IPS-18a (cell line): ENCODE measurements at regions not wholly inside any gene's neighbourhood (a gene's known extent, or its start where the extent isn't known, plus 50 kb on each side); places are given as distances from the start of the nearest gene placed in this dataset.

Experiments
- H3K27ac ChIP-seq: one replicate; pipeline ENCODE4 v1.5.1; 2013; ENCODE audit warnings: low read length
- H3K27me3 ChIP-seq: one replicate; pipeline ENCODE4 v1.6.1; 2013; ENCODE audit warnings: mild to moderate bottlenecking, low read length; ENCODE audit not compliant: control insufficient read depth, insufficient read depth
- H3K36me3 ChIP-seq: one replicate; pipeline ENCODE4 v1.6.1; 2013; ENCODE audit warnings: low read depth, low read length; ENCODE audit not compliant: control insufficient read depth
- H3K4me1 ChIP-seq: one replicate; pipeline ENCODE4 v1.6.1; 2013; ENCODE audit warnings: low read depth, low read length; ENCODE audit not compliant: control insufficient read depth
- H3K4me3 ChIP-seq: one replicate; pipeline ENCODE4 v1.5.1; 2013; ENCODE audit warnings: low read length
- H3K9ac ChIP-seq: one replicate; pipeline ENCODE4 v1.6.1; 2013; ENCODE audit warnings: mild to moderate bottlenecking, low read length, moderate library complexity
- H3K9me3 ChIP-seq: one replicate; pipeline ENCODE4 v1.6.1; 2013; ENCODE audit warnings: low read depth, low read length; ENCODE audit not compliant: control insufficient read depth

DNA sequence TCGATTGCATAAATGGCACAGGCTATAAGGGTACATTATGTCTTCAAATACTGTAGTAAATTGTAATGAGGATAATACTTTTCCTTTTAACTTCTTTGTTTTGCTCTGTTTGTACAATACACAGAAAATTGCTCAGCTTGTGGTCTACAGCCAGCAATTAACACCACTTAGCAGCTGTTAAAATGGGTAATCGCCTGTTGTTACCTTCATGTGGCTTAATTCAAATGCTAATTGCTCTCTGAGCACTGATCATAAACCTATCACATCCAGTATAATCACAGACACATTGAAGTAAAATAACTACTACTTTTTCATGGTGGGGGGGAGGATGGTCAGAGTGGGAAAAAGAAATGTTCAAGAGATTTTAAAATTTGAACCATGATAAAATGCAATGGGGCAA, 1164.1 kb upstream of the CNTN5 start:
- Histone ChIP-seq H3K4me3 (peak overlapping the region; percentile 43), H3K9me3 (no peaks in the 10 kb centered on the region)

DNA sequence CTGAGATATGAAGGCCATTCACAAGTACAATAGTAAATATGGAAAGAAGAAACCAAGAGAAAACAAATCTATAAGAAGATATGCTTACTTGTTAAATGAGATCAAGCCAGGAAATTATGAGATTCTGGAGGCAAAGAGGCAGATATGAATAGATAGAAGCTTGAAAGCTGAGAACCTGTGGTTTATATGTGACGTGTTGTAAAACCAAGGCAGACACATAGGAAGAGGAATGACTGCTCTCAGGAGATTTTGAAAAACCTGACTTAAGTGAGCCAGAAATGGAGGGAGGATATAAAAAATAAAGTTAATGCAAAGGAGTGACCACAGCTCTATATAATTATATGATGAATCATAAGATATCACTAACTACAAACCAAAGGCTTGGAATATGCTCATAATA, 1160.5 kb upstream of the CNTN5 start:
- Histone ChIP-seq H3K9ac (no peak overlapping the region), H3K27me3 (peaks cover 15% of the 10 kb centered on the region), H3K4me3 (no peak overlapping the region), H3K36me3 (no peaks in the 10 kb centered on the region), H3K4me1 (peaks cover 26% of the 10 kb centered on the region), H3K9me3 (no peaks in the 10 kb centered on the region), H3K27ac (no peak overlapping the region)

More for the DNA sequence above, 1164.1 kb upstream of the CNTN5 start:
- H3K9ac ChIP-seq, result no peak overlapping the region
- H3K4me1 ChIP-seq, result peaks cover 41% of the 10 kb centered on the region
- H3K27ac ChIP-seq, result no peak overlapping the region
- no peaks in the 10 kb centered on the region for H3K36me3 ChIP-seq
- H3K27me3 ChIP-seq, result peaks cover 19% of the 10 kb centered on the region

DNA sequence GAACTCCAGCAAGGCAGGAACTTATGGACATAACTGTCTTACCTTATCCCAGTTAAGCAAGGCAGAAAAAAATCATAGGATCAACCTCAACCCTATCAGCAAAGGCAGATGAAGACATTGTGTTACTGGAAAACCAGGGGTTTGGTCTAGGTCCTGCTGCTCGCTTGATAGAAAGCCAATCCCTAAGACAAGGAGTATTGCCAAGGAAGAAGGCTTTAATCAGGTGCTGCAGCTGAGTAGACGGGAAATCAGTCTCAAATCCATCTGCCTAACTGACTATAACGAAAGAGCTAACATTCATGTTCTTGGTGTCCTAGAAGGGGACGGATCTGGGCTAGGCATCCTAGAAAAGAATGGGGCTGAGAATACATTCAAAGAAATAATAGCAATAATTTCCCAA, 1158.7 kb upstream of the CNTN5 start:
- Histone ChIP-seq H3K4me3 (no peak overlapping the region), H3K27ac (no peak overlapping the region), H3K36me3 (no peaks in the 10 kb centered on the region), H3K9ac (no peak overlapping the region), H3K9me3 (no peaks in the 10 kb centered on the region), H3K4me1 (peaks cover 10% of the 10 kb centered on the region), H3K27me3 (peaks cover 11% of the 10 kb centered on the region)

DNA sequence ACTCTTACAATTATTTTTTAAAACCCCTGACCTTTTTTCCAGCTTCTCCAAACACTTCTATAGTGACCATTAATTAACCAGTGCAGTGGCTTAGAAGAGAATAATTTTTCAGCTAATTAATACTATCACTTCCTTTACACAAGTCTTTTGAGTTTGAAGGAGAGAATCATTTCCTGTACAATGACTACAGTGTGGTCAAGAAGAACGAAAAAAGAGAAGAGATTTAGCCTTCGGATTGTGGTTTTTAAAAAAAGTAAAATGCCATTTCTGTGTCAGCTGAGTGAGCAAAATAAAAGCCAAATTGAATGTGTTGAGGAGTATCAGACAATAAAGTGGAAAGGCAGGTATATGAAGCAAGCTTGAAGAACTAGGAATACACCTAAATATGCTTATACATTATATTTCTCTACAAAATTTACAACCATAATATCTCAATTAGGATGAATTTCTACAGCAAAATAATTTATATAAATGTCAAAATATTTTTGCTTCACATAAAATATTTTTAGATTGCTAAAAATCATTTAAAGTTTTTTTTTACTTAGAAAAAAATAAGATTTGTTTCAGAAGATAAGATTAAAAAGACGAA, 1155.2 kb upstream of the CNTN5 start:
- Histone ChIP-seq H3K27ac (no peak overlapping the region), H3K27me3 (no peaks in the 10 kb centered on the region), H3K36me3 (no peaks in the 10 kb centered on the region), H3K4me1 (no peaks in the 10 kb centered on the region), H3K9ac (no peak overlapping the region), H3K4me3 (no peak overlapping the region), H3K9me3 (no peaks in the 10 kb centered on the region)

DNA sequence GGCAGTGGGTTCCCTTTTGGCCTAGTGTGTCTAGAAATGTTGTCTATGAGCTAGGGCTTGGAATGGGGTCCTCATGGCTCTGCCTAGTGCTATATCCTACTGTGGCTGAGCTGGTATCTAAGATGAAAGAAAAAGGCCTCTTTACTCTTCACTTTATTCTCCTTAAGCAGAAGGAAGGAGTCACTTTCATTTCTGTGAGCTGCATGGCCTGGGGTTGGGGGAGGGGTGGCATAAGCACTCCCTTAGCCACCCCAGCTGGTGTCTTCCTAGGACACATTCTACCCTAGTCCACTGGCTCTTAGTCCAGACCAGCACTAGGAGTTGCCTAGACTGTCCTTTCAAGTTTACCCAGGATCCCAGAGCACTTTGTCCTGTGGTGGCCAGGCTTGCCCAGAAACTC, 1148.9 kb upstream of the CNTN5 start:
- no peaks in the 10 kb centered on the region for H3K36me3 ChIP-seq
- no peak overlapping the region for H3K4me3 ChIP-seq
- H3K9me3 ChIP-seq, result no peaks in the 10 kb centered on the region
- no peak overlapping the region for H3K27ac ChIP-seq
- H3K27me3 ChIP-seq, result no peaks in the 10 kb centered on the region
- no peaks in the 10 kb centered on the region for H3K4me1 ChIP-seq
- no peak overlapping the region for H3K9ac ChIP-seq

DNA sequence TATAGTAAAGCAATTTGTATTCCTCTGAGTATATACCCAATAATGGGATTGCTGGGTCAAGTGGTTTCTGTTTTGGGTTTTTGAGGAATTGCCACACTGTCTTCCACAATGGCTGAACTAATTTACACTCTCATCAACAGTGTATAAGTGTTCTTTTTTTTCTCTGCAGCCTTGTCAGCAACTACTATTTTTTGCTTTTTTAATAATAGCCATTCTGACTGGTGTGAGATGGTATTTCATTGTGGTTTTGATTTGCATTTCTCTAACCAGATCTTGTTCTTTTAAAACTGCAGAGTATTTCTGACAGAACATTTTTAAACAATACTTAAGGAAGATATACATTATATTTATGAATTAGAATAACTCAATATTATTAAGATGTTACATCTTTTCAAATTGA, 1140.5 kb upstream of the CNTN5 start:
- no peaks in the 10 kb centered on the region for H3K36me3 ChIP-seq
- H3K27ac ChIP-seq, result no peak overlapping the region
- no peak overlapping the region for H3K9ac ChIP-seq
- H3K9me3 ChIP-seq, result no peaks in the 10 kb centered on the region
- no peak overlapping the region for H3K4me3 ChIP-seq
- no peaks in the 10 kb centered on the region for H3K4me1 ChIP-seq
- no peaks in the 10 kb centered on the region for H3K27me3 ChIP-seq

DNA sequence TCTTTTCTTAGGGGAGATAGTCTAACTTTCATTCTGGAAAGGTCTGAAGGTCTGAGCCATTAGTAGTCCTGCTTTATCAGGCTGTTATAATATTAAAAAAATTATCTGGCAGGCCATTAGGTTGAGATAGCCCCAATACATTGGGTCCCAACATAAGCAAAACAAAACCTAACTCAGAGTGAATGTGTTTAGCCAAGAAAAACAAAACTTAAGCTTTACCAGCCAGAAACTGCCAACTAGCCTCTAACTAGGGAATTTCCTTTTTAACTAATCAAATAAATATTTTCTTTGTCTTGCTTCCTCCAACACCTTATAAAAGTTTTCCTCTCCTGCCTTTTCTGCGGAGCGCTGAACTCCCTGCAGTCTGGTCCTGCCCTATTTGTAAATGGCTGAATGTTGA, 1137.7 kb upstream of the CNTN5 start:
- Histone ChIP-seq H3K36me3 (no peaks in the 10 kb centered on the region), H3K9me3 (no peaks in the 10 kb centered on the region), H3K27ac (no peak overlapping the region), H3K4me1 (no peaks in the 10 kb centered on the region), H3K9ac (no peak overlapping the region), H3K27me3 (no peaks in the 10 kb centered on the region), H3K4me3 (no peak overlapping the region)

DNA sequence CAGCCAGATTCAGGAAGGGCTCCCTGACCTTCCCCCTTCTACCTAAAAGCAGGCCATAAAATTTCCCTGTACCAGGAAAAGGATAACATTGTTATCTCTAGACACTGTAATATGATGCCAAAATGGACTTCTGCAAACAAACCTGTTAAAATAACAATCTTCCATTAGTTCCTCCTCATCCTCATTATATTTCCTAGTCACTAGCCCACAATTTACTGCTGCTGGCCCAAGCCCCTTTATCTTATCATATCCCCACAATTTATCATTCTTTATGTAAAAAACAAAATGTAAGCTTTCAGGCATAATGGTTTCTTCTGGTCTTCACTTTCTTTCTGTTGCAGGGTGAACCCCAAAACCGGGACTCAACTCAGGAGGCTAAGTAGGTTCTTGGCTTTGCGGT, 1132.1 kb upstream of the CNTN5 start:
- H3K9ac ChIP-seq, result no peak overlapping the region
- H3K4me3 ChIP-seq, result no peak overlapping the region
- no peaks in the 10 kb centered on the region for H3K36me3 ChIP-seq
- H3K4me1 ChIP-seq, result no peaks in the 10 kb centered on the region
- H3K27me3 ChIP-seq, result no peaks in the 10 kb centered on the region
- no peak overlapping the region for H3K27ac ChIP-seq
- no peaks in the 10 kb centered on the region for H3K9me3 ChIP-seq

DNA sequence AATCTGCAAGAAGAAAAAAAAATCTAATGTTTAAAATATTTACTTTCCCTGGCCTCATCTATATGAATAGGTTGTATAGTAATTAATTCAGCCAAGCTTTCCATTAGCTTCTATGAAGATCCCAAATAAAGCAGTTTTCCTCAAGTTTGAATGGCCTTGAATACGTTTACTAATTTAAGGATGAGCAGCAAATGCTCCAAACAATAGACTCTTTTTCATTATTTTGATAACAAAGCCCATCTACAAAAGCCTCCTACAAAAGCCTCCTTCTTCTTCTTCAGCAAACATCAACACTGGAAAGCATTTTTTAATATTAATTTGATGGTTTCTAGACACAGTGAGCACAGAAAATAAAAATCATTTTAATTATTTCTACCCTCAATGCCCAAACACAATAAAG, 1130.3 kb upstream of the CNTN5 start:
- H3K27ac ChIP-seq, result no peak overlapping the region
- H3K27me3 ChIP-seq, result no peaks in the 10 kb centered on the region
- no peaks in the 10 kb centered on the region for H3K36me3 ChIP-seq
- H3K4me3 ChIP-seq, result no peak overlapping the region
- H3K4me1 ChIP-seq, result no peaks in the 10 kb centered on the region
- H3K9me3 ChIP-seq, result no peaks in the 10 kb centered on the region
- no peak overlapping the region for H3K9ac ChIP-seq

DNA sequence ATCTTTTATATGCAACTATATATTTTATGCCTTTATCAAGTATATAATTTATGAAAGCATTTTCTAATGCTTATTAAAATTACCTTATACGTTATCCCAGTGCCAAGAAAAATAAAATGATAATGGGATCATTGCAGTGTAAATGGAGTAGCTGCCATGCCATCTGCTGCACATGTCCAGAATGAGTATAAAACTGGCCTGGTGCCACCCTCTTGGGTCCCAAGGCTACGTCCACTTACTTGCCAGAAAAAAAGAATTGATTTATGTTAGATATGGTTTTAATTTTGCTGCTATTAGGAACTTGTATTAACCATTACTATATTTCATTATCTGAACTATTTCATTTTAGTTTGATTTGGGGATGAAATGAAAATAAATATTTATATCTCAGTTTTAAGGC, 1127.1 kb upstream of the CNTN5 start:
- Histone ChIP-seq H3K4me1 (no peaks in the 10 kb centered on the region), H3K36me3 (no peaks in the 10 kb centered on the region), H3K4me3 (no peak overlapping the region), H3K27ac (no peak overlapping the region), H3K27me3 (no peaks in the 10 kb centered on the region), H3K9me3 (no peaks in the 10 kb centered on the region), H3K9ac (no peak overlapping the region)

DNA sequence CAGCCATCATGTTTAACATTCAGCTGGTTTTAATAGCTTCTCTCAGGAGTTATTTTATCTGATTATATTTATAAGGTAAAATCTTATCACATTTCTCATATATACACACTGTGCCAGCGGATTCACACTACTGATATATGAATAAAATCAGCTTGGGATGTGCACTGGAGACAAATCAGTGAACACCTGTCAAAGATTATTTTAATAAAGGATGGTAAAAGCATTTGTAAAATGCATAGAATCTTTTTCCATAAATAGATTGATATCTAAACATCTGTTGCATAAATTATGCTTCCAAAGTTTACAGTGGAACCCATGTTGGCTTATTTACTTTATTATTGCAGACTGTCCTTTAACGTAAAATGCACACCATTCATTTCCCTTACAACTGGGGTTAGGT, 1125.8 kb upstream of the CNTN5 start:
- Histone ChIP-seq H3K36me3 (no peaks in the 10 kb centered on the region), H3K9me3 (no peaks in the 10 kb centered on the region), H3K4me3 (no peak overlapping the region), H3K27ac (no peak overlapping the region), H3K27me3 (no peaks in the 10 kb centered on the region), H3K9ac (no peak overlapping the region), H3K4me1 (no peaks in the 10 kb centered on the region)

DNA sequence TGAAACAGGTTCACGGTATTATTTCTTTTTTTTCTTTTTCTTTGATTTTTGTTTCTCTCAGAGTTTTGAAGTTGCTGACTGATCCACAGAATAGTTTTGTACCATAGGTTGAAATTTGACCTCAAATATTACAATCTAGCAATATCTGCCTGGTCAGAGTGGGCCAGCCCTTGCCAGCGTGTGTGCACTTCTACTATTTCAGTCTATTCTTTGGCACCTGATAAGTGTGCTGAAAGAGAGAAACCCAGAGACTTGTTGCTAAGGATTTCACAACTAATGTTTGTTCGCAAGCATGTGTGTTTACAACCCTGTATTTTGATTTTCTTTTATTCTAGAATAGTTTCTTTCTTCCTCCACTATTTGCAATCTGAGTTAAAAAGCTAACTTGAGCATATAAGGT, 1125.2 kb upstream of the CNTN5 start:
- Histone ChIP-seq H3K9me3 (no peaks in the 10 kb centered on the region), H3K36me3 (no peaks in the 10 kb centered on the region), H3K4me3 (no peak overlapping the region), H3K4me1 (no peaks in the 10 kb centered on the region), H3K27ac (no peak overlapping the region), H3K9ac (no peak overlapping the region), H3K27me3 (no peaks in the 10 kb centered on the region)
